Stimulated activated CD4-positive, alpha-beta T cell treated with anti-CD3 and anti-CD28 coated beads, TNF-alpha, amount 100 ng/mL, for 1 hour (primary cell): ENCODE measurements at regions not wholly inside any gene's neighbourhood (a gene's known extent, or its start where the extent isn't known, plus 50 kb on each side); places are given as distances from the start of the nearest gene placed in this dataset.

Experiments used
- DNase-seq, 3 donors: peaks; one replicate each; pipeline ENCODE4 v3.0.0-alpha.2; 2020; ENCODE audit warnings: low read depth in 3 of 3, low spot score in 1 of 3

DNA sequence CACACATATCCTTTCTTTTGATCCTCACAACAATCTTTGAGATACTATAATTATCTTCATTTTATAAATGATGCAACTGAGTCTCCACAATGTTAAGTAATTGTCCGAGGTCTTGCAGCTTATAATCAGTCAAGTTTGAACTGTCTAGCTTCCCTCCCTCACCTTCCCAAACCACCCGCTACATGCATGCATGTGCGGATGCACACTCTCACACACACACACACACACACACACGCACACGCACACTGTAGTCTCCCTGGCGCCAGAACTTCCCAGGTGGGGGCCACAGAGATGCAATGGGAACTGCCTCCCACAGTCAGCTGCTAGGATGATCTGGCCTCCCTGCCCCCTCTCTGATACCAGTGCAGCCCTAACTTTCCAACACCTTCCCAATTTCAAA is 501.3 kb downstream of the BUD13 start:
- no peak for DNase-seq

- no peak for DNase-seq
These were observed 505.6 kb downstream of the BUD13 start for GRCh38 chr11:116267146-116267545.

- no peak for DNase-seq
These were observed 509.0 kb downstream of the BUD13 start for GRCh38 chr11:116263770-116264169.

DNA sequence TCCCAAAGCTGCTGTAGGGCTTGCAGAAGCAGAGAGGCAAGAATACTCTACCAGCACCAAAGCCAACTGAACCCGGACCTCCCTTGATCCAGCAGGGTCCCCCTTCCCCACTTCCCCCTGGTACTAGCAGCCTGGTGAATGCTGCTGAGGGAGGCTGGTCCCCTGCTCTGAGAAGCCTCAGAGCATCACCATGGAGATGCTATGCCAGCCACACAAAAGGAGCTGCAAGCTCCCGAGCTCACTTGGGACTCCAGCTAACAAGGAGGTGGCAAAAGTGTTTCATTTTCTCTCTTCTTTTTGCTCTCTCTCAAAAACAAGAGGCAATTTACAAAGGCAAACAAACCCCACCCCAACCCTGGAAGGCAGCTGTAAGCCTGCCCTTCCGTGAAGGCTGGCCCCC is 509.8 kb downstream of the BUD13 start:
- no peak for DNase-seq

- no peak for DNase-seq
These were observed 510.4 kb downstream of the BUD13 start for GRCh38 chr11:116262370-116262769.

DNA sequence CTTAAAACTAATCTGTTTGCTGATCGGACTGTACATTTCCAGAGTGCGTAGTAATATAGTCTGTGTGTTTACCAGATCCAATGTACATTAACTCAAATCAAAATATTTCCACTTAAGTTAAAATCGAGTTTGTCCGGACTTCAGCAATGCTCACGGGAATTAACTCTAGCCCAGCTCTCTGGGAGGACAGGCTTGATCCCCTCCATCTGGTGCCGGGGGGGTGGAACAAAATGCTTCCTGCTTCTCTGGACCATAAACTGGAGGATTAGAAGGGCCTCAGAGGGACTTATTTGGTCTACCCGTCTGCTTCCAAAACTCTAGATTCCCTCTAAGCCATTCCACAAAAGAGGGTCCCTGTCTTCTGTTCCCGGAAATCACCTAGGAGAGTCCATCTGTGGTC is 511.2 kb downstream of the BUD13 start:
- no peak for DNase-seq

GRCh38 chr11:116258821-116259220 is 514.0 kb downstream of the BUD13 start:
- no peak for DNase-seq

DNA sequence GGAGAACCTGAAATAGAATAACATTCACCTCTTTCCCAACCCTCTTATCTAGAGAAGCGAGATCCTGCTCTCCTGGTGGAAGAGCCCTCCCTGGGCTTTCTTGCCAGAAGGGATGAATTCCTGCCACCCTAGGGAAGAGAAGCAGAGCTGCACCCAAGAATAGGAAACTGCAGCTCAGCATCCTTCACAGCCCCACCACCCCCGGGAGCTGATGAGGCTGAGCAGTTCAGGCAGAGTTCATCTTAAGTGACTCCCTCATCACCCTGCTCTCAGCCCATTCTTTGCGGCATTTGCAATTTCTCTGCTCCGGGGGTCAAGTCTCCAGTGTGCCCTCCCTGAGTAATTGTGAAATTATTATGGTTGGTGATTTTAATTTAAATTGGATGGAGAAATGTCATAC is 514.9 kb downstream of the BUD13 start:
- no peak for DNase-seq

- DNase-seq: no peak
These were observed 515.7 kb downstream of the BUD13 start for GRCh38 chr11:116257092-116257491.

DNA sequence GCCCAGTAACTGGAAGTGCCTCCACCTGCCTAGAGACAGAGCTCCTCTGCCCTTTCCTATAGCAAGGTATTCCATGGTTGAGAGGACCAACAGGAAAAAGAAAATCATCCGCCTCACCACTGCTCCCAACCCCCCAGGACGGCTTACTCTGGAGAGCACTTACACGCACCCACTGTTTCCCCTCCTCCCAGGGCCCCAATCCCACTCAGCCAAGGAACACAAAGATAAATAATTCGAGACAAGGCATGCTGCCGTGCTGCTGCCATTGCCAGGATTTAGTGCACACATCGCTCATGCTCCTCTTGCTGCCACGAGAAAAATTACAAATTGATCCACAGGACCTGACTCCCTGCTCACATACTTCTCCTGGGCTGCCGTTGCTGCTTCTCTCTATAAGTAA is 516.6 kb downstream of the BUD13 start:
- no peak for DNase-seq

DNA sequence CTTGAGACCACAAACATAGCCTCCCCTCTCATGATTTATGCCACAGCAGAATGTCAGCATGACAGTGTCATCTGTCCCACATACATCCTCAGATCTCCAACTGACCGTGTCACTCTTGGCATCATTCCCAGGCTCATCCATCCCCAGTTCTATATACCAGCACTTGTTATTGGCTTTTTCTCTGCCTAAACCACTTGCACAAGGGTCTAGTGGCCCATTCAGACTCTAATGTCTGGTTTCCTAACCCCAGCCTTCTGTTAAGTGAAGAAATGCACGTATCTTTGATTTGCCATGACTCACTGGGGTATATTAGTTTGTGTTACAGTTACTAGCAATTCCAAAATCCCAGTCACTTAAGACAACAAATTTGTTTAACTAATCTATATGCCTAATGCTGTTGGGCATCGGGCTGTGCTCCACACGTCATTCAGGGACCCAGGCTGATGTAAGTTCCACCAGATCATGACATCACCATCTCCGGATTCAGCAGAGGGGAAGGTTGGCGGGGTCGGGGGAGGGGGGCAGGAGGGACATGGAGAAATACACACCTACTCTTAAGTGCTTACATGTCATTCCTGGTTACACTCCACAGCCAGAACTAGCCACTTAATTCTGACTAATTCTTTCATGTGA is 517.4 kb downstream of the BUD13 start:
- DNase-seq: no peak

- DNase-seq: no peak
These were observed 522.6 kb downstream of the BUD13 start for GRCh38 chr11:116250155-116250554.

DNA sequence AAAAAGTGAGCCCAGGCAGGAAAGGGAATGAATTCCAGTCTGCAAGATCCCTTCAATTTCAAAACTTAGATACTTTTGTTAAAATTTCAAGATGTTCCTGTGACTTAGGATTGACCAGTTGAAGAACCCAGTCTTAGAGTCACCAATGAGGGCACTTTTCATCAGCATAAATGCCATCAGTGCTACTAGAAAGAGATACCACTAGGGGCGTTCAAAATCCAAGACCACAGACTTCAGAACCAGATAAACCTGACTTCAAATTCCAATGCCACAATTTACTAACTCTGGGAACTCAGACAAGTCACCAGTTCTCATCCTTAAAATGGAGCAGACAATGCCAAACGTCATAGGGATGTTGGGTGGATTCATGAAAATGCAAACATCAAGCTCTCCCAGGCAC is 523.2 kb downstream of the BUD13 start:
- no peak for DNase-seq

DNA sequence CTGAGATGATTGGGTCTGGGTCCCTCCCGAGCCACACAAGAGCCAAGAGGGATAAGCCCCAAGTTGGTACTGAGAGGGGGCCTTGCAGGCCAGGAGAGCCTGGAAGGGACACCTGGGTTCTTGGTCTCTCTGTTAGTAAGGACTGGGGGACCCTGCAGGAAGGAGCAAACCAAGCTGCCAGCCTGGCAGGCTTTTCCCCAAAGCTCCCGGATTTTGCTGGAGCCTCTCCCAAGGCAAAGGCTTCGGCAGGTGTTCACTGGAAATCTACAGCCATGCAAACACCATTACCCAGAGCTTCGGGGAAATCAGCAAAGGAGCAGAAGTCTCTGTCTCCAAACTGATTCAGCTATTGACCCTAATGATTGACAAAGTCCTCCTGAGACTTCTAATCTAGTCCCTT is 527.9 kb downstream of the BUD13 start:
- DNase-seq: no peak

DNA sequence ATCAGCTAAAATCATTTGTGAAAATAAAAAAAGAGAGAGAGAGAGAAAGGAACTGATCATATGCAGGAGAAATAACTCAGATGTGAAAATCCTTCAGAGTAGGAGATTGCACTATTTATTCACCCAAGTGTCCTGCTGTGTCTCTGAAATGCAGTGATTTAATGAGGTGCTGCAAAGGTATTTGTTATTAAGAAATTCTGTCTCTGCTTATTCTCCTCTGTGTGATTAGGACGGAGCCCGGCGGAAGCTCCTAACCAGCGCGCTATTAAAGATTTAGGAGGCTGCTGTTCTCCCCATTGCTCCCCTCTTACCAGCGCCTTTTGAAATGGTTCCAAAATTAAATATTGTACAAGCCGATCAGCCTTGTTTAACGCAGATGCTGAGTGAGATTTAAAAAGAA is 528.3 kb downstream of the BUD13 start:
- DNase-seq: no peak

GRCh38 chr11:116243991-116244390 is 528.8 kb downstream of the BUD13 start:
- no peak for DNase-seq

GRCh38 chr11:116242006-116242405 is 530.8 kb downstream of the BUD13 start:
- no peak for DNase-seq

- no peak for DNase-seq
These were observed 532.1 kb downstream of the BUD13 start for GRCh38 chr11:116240710-116241109.

DNA sequence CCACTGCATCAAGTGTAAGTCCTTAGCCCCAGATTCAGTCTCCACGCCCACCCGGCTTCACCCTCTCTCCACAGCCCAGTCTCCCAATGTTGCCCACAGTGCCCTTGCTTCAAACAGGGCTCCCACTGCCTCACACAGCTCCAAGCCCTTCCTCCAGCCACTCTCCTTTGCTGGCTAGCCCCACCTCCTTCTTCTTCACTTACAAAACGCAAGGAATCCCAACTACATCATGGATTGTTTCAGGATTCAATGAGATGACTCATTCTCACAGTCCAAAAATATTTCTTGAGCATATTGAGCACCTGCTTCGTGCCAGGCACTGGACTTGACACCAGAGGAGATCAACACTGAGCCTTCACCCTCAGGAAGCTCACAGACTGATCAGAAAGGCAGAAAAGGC is 533.5 kb downstream of the BUD13 start:
- DNase-seq: no peak

DNA sequence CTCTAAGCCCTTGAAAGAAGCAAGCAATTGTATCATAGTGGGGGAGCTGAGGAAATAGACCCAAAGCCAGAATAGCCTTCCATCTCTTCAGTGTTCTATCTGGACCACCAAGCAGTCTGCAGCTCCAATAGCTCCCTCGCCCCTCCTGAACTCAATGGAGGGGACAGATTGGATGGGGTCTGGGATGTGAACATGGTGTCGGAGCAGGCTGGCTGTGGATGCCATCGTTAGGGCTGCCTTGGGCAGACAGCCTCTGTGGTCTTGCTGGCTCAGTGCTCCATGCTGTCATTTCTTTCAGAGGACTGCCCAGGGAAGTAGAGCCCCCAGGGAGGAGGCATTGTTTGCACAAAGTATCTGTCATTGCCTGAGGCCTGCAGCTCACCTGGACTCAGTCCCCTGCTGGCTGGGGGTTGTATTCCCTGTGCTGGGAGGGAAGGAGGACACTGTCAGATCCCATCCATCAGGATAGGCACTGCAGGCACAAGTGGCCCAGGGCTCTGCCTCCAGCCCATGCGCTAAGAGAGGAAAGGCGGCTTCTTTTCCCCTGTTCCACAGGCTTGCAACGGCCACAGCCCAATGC is 537.7 kb downstream of the BUD13 start:
- no peak for DNase-seq

DNA sequence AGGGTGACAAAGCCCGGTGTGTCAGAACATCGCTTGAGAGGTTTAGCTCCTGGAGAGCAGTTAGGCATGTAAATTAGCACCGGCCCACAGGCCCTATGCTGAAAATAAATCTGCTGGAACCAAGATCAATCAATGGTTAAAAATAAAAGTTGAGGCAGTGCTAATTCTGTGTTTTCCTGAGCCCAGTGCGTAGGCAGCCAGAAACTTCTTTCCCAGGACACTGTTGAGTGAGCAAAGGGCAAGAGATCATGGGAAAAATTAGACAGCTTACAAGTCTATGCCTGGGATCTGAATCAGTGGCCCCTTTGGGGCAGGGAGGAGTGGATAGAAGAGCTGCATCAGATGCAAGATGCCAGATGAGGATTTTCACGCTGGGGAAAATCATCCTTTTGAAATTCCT is 539.2 kb downstream of the BUD13 start:
- no peak for DNase-seq

DNA sequence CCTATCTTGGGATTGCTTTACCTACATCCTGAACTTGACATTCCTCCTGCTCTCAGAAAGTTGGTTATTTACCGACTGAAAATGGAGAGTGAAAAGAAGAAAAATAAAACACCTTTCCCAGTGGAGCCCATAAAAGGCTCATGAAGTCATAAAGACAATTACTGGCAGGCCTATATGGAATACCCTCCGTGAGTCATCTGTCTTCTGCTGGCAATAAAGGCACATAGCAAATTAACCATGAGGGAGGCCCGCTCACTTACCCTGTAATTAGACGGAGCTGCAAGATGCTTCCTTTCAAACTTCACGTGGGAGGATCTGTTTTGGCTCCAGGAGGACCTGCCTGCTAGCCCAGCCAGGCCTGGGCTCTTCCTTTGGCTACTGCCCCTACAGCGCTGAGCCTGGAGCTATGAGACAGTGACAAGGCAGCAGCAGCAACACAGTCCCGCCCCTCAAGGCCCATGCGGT is 540.4 kb downstream of the BUD13 start:
- DNase-seq: no peak

DNA sequence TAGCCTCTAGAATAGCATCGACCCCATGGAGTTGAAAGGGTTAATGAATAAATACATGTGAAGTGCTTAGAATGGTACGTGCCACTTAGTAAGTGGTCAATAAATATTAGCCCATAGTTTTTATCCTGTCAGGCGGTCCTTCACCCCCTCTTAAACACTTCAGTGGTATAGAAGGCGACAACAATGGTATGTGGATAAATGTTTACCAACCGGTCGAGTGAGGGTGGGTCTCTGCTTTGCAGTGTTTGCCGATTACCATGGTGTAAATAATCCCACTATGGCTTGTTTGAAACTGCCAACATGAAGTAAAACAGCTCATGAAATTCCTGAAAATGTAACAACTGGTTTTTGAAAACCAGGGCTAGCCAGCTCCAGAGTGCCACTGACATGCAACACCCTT is 541.2 kb downstream of the BUD13 start:
- no peak for DNase-seq
